Adrenal gland (tissue), 5 donors: ENCODE measurements at regions not wholly inside any gene's neighbourhood (a gene's known extent, or its start where the extent isn't known, plus 50 kb on each side); places are given as distances from the start of the nearest gene placed in this dataset.

Source experiments
- POLR2A ChIP-seq, 2 donors: fragments of 450-650 bp; IDR thresholded peaks; one replicate each; pipeline ENCODE4 v1.6.1; 2017; ENCODE audit warnings: antibody characterized with exemption in 2 of 2, mild to moderate bottlenecking in 2 of 2, moderate library complexity in 1 of 2
- TF ChIP-seq, protein P1 (sequence below), 6 experiments: fragments of 450-650 bp in 4 of 6; fragments of 200-600 bp in 2 of 6; sonication (generic) in 1 of 6; IDR thresholded peaks; 1 replicate in 5 of 6; 2 replicates in 1 of 6; pipeline versions ENCODE4 v1.5.1 to v1.8.0; 2016 to 2021; ENCODE audit warnings: antibody characterized with exemption in 6 of 6, mild to moderate bottlenecking in 2 of 6, moderate library complexity in 1 of 6
- donor health status: DM: no; HTN: no; CAD: no.

- TF ChIP-seq, protein P1, sequence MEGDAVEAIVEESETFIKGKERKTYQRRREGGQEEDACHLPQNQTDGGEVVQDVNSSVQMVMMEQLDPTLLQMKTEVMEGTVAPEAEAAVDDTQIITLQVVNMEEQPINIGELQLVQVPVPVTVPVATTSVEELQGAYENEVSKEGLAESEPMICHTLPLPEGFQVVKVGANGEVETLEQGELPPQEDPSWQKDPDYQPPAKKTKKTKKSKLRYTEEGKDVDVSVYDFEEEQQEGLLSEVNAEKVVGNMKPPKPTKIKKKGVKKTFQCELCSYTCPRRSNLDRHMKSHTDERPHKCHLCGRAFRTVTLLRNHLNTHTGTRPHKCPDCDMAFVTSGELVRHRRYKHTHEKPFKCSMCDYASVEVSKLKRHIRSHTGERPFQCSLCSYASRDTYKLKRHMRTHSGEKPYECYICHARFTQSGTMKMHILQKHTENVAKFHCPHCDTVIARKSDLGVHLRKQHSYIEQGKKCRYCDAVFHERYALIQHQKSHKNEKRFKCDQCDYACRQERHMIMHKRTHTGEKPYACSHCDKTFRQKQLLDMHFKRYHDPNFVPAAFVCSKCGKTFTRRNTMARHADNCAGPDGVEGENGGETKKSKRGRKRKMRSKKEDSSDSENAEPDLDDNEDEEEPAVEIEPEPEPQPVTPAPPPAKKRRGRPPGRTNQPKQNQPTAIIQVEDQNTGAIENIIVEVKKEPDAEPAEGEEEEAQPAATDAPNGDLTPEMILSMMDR (IDR thresholded peaks at IDR 0.05), result no peak
- no peak for TF ChIP-seq POLR2A (IDR thresholded peaks at IDR 0.05)
These were observed 276.8 kb upstream of the GRM3 start for GRCh38 chr7:86366946-86367345.
